NCI-H2107 (cell line): ENCODE measurements at regions not wholly inside any gene's neighbourhood (a gene's known extent, or its start where the extent isn't known, plus 50 kb on each side); places are given as distances from the start of the nearest gene placed in this dataset.
"Not testable (repeated sequence)": the region's sequence is repeated elsewhere in the genome, so short reads cannot be mapped to it uniquely, and the experiment has no call there.

Source experiments
- DNase-seq: peaks from one replicate; lab custom pipeline; 2025; lab: John Stamatoyannopoulos, UW

DNA sequence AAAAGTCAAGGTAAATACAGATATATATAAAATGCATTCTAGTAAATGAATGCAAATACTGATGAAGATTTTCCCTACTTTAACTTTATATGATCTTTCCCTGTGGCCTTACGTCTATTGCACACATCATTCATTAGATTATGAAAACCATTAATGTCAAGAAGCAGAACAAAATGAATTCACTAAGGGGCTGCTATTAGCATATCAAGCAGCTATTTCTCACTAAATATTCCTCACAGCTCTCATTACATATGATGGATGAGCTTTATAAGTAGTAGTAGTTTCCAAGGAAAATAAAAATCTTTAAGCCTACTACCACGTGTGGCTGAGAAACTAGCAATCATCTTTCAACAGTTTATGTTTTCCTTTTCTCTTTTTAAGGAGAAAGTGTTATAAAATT is 702.8 kb upstream of the SLC39A10 start:
- no peak for DNase-seq

- DNase-seq = no peak
These were observed 710.2 kb upstream of the SLC39A10 start for GRCh38 chr2:194946826-194947225.

DNA sequence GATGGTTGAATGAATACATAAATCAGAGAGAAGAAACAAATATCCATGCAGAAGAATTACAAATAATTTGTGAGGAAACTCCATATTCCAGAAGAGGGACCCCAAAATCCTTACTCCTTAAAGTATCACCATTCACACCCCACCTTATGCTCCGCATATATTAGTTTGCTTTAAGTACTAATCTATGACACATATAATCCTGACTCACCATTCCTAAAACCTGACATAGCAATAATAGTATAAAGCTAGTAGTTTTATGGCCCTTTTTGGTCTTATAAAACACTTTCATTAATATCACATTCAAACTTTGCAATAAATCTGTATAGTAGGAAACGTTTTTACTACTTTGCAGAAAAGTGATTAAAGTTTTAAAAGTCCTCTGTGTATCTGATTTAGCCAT is 719.0 kb upstream of the SLC39A10 start:
- DNase-seq = no peak

DNA sequence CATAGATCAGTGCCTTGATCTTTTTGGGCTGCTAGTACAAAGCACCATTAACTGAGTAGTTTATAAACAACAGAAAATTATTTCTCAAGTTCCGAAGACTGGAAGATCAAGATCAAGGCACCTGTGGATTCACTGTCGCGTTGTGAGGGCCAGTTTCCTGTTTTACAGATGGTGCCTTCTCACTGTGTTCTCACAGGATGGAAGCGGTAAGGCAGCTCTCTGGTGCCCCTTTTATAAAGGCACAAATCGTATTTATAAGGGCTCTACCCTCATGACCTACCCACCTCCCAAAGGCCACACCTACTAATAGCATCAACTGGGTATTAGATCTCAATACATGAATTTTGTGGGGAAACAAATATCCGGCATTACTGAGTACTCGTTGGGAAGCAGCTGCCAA is 729.5 kb upstream of the SLC39A10 start:
- no peak for DNase-seq

- no peak for DNase-seq
These were observed 730.2 kb upstream of the SLC39A10 start for GRCh38 chr2:194926873-194927272.

DNA sequence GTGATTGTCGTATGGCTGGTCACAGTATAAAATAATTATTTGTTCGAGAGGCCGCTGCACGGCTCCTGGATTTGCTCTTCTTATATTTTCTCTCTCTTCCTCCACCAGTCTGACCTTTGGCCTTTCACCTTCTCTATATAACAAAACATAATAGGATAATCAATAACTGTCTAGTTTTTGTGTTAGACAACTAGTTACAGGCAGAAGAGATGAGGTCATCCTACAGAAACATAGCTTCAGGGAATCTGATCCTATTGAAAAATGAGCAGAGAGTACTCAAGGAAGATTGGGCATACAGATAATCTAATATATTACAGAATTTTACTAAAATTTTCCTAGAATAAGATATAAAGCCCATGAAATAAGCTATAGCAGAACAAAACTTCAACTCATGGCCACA is 731.3 kb upstream of the SLC39A10 start:
- no peak for DNase-seq

DNA sequence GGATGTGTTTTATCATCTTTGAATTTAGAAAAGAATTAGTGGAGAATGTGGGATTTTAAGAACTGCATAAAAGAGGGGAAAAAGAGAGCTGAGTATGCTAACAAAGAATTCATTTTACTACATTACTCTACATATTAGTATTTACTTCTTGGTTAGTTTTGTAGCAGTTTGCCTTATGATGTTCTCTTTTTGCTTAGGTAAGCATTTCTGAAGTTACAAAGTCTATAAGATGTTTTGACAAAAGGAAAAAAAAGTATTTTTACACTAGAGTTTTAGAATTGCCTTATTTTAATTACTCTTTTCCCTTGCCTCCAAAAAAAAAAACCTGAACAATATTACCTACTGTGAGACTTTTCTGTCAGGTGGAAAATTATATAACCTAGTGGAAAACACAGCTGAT is 739.5 kb upstream of the SLC39A10 start:
- no peak for DNase-seq

- no peak for DNase-seq
These were observed 741.5 kb upstream of the SLC39A10 start for GRCh38 chr2:194915485-194915884.

- no peak for DNase-seq
These were observed 749.5 kb upstream of the SLC39A10 start for GRCh38 chr2:194907569-194907968.

- DNase-seq = no peak
These were observed 760.2 kb upstream of the SLC39A10 start for GRCh38 chr2:194896871-194897270.

GRCh38 chr2:194883711-194884110 is 773.3 kb upstream of the SLC39A10 start:
- no peak for DNase-seq

DNA sequence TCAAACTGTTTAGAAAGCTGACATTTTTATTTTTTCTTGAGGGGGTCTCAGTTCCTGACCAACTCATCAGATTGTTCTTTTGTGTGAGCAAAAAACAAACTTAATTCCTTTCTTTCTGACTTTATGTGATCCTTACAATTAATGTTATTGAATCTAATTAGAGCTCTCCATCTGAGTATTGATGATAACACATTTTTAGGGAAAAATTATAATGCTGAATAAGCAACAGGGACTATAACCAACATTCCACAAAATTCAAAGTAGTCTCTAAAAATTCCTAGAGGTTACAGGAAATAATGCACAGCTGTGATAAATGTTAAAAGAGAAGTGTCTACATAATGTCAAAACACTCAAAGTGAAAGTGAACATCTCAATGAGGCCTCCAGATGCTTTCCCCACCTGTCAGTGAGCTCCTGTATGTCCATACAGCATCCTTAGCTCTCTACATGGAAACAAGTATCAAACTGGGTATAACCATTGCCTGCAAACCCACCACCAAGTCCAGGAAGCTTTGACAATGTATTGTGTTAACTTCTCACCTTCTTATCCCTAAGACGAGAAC is 786.0 kb upstream of the SLC39A10 start:
- DNase-seq = no peak

DNA sequence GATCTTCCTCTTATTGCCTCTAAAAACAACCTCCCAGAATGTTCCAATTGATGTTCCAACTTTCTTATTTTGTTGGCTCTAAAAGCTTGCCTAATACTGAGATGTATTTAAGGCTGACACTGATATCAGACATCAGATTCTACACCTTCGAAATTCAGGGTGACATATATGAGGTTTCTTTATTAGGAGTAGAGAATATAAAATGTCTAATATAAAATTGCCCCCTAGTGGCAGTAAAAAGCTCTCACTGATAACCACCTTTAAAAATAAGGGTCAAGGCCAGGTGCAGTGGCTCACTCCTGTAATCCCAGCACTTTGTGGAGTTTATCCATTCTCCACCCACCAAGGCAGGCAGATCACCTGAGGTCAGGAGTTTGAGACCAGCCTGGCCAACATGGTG is 789.7 kb upstream of the SLC39A10 start:
- DNase-seq = no peak

DNA sequence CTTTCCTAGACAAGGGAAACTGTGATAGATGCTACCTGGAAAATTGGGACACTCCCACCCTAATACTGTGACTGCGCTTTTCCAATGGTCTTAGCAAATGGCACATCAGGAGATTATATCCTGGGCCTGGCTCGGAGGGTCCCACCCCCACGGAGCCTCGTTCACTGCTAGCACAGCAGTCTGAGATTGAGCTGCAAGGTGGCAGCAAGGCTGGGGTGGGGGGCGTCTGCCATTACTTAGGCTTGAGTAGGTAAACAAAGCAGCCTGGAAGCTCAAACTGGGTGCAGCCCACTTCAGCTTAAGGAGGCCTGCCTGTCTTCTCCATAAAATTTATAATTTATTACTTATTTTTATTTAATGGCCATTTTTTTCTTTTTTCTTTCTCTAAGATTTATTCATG is 802.1 kb upstream of the SLC39A10 start:
- no peak for DNase-seq

DNA sequence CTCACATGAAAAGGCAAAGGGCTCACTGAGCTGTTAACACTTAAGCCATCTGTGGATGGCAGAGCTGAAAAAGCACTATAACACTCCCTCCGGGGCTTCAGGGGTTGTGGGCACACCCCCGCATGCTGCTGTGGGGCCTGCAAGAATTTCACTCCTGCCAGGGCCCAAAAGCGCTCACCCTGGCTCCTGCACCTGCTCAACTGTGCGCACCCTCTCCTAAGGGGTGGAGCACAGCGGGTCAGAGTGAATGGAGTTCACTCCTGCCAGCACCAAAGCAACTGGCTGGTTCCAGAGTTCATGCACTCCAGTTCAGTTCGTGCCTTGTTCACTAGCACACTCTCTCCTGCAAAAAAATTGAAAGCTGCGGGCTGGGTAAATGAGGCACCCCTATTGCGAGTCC is 814.2 kb upstream of the SLC39A10 start:
- DNase-seq = no peak

- DNase-seq = not testable (repeated sequence)
These were observed 822.7 kb upstream of the SLC39A10 start for GRCh38 chr2:194834371-194834770.

DNA sequence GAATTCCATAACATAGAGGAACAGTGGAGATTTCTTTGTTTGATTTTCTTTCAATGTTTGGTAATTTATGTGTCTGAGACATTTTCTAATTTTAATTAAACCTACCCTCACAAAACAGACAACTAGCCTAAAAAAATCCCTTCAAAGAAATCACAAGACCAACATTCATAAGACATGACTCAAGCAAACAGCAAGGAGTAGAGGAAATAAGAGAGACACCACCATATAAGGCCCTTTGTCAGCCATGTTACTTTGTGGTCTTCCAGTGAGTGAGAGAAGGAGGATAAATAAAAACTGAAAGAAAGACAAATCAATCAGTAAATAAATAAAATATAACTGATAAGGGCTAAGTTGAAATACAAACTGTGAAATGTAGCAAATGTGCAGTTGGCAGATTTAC is 830.8 kb upstream of the SLC39A10 start:
- DNase-seq = no peak

- DNase-seq = no peak
These were observed 832.6 kb upstream of the SLC39A10 start for GRCh38 chr2:194824450-194824849.

GRCh38 chr2:194822657-194823056 is 834.4 kb upstream of the SLC39A10 start:
- DNase-seq = no peak

DNA sequence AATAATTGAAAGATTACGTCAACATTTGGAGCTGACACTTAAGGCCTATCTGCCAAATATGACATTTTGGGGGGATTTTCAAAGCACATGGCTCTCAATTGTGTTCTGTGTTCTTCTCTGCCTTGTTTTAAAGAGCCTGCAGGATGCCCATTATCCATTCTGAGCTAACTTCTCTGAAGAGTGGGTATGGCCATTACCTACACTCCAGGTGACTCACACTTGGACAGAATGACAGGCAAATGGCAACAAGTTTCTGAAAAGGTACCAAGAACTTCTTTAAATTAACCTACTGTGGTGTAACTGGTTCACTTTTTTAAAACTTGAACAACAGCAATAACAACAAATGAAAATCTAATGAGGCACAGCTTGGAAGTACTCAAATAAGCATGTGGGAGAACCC is 834.9 kb upstream of the SLC39A10 start:
- no peak for DNase-seq

DNA sequence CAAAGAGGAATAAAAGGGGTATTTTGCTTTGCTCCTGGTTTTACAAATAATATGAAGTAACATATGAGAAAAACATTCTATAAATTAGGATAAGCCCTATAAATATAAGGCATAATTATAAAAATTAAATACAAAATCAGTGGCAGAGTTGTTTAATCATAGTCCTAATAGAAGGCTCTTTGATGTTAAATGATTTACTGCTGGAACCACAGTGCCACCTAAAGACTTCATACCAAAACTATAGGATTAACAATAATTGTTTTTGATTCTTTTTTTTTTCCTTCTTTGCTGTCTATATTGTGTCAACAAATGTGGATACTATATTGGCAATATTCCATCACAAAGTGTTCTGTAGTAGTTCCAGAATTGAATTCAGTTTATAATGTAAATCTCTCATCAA is 837.7 kb upstream of the SLC39A10 start:
- no peak for DNase-seq

DNA sequence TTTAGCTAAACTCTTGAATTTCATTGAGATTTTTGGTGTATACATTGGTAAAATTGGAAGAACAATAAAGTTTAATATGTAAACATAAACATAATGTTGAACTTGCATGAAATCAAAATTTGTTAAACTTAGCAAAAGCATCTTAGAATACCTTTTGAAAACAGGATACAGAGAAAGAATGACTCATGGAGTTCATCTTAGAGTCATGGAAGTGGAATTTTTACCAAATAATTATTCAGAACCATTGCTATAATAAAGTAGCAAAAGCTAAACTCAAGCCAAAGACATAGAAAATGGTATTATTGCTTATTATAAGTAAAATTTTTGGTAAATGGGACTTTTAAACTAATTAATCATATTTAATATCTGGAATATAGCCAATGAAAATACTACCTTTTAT is 841.6 kb upstream of the SLC39A10 start:
- DNase-seq = no peak

- DNase-seq = no peak
These were observed 854.4 kb upstream of the SLC39A10 start for GRCh38 chr2:194802589-194802988.

DNA sequence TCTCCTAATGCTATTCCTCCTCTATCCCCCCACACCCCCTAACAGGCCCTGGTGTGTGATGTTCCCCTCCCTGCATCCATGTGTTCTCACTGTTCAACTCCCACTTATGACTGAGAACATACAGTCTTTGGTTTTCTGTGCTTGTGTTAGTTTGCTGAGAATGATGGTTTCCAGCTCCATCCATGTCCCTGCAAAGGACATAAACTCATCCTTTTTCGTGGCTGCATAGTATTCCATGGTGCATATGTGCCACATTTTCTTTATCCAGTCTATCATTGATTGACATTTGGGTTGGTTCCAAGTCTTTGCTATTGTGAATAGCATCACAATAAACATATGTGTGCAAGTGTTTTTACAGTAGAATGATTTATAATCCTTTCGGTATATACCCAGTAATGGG is 870.0 kb upstream of the SLC39A10 start:
- not testable (repeated sequence) for DNase-seq

GRCh38 chr2:194771394-194771793 is 885.6 kb upstream of the SLC39A10 start:
- DNase-seq = not testable (repeated sequence)
